Left lobe of liver (tissue), 2 donors: ENCODE measurements at regions not wholly inside any gene's neighbourhood (a gene's known extent, or its start where the extent isn't known, plus 50 kb on each side); places are given as distances from the start of the nearest gene placed in this dataset.
"Not testable (repeated sequence)": the region's sequence is repeated elsewhere in the genome, so short reads cannot be mapped to it uniquely, and the experiment has no call there.

Experiments used
- ATAC-seq: fragments of 200-7000 bp; cut with Tn5 transposase; one replicate; pipeline ENCODE4 v1.9.1; 2020; ENCODE audit warnings: mild to moderate bottlenecking, moderate library complexity
- DNase-seq: peaks from one replicate; pipeline ENCODE4 v3.0.0-alpha.2; 2020; ENCODE audit warnings: low spot score
- donor health status: DM: no; HTN: no; CAD: no; lungs with moderate emphysema.
- donor health status: DM: no; HTN: yes; CAD: no.

DNA sequence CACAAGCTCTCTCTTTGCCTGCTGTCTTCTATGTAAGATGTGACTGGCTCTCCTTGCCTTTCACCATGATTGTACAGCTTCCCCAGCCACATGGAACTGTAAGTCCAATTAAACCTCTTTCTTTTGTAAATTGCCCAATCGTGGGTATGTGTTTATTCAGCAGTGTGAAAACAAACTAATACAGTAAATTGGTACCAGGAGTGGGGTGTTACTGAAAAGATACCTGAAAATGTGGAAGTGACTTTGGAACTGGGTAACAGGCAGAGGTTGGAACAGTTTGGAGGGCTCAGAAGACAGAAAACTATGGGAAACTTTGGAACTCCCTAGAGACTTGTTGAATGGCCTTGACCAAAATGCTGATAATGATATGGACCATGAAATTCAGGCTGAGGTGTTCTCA, 214.3 kb upstream of the FSCB start:
- not testable (repeated sequence) for ATAC-seq, DNase-seq

- ATAC-seq = no peak
These were observed 213.6 kb upstream of the FSCB start for GRCh38 chr14:44720707-44721106.

GRCh38 chr14:44712024-44712815, 205.1 kb upstream of the FSCB start:
- DNase-seq (no peak), ATAC-seq (no peak)

More at GRCh38 chr14:44720707-44721106, 213.6 kb upstream of the FSCB start:
- no peak for DNase-seq

- DNase-seq = no peak
- ATAC-seq = no peak
These were observed 194.6 kb upstream of the FSCB start for GRCh38 chr14:44701563-44702263.

DNA sequence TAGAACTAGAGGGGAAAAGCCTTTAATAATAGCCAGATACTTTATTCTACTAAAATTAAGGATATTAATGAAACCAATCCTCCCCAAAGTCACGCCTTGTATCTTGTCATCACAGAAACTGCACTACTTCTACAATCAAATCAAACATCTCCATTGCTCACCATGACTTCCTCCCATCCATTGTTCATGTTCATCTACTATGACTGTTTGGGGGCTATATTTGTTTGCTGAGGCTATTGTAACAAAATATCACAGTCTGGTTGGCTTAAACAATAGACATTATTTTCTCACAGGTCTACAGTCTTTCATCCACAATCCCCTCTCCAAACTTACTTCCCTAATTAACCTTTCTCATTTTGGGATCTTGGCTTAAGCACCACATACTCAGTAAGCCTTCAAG, 193.6 kb upstream of the FSCB start:
- no peak for DNase-seq

GRCh38 chr14:44700184-44700583, 193.1 kb upstream of the FSCB start:
- DNase-seq = no peak
- ATAC-seq = no peak

More for the DNA sequence above, 193.6 kb upstream of the FSCB start:
- no peak for ATAC-seq

- no peak for ATAC-seq
These were observed 192.3 kb upstream of the FSCB start for GRCh38 chr14:44699391-44699790.

DNA sequence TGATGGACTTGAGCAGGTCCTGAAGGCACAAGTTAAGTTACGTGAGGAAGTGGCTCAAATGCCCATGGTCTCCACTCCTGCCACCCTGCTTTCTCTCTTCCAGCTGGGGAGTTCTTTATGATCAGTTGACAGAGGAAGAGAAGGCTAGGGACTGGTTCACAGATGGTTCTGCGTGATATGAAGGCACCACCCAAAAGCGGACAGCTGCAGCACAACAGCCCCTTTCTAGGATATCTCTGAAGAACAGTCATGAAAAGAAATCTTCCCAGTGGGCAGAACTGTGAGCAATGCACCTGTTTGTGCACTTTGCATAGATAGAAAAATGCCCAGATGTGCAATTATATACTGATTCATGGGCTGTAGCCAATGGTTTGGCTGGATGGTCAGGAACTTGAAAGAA, 162.4 kb upstream of the FSCB start:
- DNase-seq (no peak), ATAC-seq (no peak)

More at GRCh38 chr14:44699391-44699790, 192.3 kb upstream of the FSCB start:
- DNase-seq = no peak

DNA sequence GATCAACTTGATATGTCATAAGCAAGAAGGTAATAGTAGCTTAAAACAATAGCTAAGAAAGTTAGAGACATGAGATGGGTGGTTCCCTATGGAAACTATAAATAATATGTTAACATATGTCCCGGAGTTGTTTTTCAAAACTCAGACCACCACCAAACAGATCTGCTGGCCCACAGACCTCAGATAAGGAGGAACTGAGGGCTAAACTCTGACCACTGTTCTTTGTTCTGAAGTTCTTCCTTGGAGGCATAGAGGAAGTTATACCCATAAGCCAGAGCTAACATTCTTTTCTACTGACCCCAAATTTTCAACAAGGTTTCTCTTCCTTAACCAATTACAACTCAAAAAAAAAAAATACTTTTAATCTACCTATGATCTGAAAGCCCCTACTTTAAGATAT, 156.1 kb upstream of the FSCB start:
- DNase-seq (no peak), ATAC-seq (no peak)

- peak; percentile 77 for ATAC-seq
These were observed 155.3 kb upstream of the FSCB start for GRCh38 chr14:44662250-44662891.

GRCh38 chr14:44658389-44658696, 151.3 kb upstream of the FSCB start:
- no peak for DNase-seq
- ATAC-seq = peak; percentile 65

More at GRCh38 chr14:44662250-44662891, 155.3 kb upstream of the FSCB start:
- no peak for DNase-seq

GRCh38 chr14:44657696-44658388, 150.8 kb upstream of the FSCB start:
- ATAC-seq (peak; percentile 78), DNase-seq (no peak)

DNA sequence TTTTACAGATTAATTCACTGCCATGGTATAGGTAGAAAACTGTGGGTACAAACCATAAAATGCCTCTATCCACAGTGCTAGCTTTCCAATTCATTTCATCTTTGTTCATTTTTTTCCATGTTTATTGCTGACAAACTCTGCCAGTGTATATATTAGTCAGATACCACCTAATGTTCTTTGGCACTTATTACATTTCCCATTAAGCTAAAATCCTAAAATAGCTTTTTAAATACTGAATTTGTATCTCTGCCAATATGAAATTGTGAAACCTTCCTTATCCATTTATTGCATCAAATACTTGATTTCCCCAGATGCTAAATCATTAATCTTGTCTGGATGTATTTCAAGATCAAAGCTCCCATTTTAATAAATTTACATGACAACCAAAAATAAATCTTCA, 150.1 kb upstream of the FSCB start:
- ATAC-seq = no peak
- no peak for DNase-seq

- no peak for ATAC-seq
- no peak for DNase-seq
These were observed 147.5 kb upstream of the FSCB start for GRCh38 chr14:44654591-44654990.

DNA sequence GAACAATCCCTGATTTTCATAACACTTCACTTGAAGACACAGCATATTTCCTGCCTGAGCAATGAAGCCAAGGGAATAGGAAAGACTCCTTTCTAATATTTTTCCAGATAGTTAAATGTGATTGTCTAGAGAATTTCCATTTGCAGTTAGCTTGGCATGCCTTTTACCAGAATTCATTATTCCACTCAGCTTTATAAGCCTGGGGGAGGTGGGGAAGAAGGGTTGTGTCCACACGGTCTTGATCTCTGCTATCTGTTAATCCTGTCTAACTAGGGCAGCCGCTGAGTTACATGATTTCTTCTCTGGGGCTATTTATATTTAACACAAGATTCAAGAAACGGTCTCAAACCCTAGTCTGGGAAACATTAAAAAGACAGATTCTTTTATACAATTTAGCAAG, 146.6 kb upstream of the FSCB start:
- no peak for ATAC-seq
- DNase-seq = no peak

GRCh38 chr14:44652640-44653039, 145.6 kb upstream of the FSCB start:
- no peak for DNase-seq
- no peak for ATAC-seq

DNA sequence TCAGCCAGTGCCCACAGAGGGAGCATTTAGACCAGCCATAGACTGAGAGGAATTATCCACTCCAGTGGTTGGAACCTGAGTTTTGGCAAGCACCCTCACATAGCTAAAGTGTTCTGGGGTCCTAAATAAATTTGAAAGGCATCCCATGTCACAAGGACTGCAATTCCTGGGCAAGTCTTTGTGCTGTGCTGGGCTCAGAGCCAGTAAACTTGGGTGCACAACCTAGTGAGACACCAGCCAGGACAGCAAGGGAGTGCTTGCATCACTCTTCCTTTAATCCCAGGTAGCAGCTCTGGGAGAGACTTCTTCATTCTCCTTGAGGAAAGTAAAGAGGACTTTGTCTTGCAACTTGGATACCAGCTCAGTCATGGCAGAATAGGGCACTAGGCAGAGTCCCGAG, 142.0 kb upstream of the FSCB start:
- no peak for ATAC-seq
- no peak for DNase-seq

- ATAC-seq = no peak
- no peak for DNase-seq
These were observed 133.3 kb upstream of the FSCB start for GRCh38 chr14:44640416-44640815.

GRCh38 chr14:44639781-44640385, 132.8 kb upstream of the FSCB start:
- DNase-seq (no peak), ATAC-seq (no peak)

GRCh38 chr14:44634692-44635091, 127.6 kb upstream of the FSCB start:
- ATAC-seq = no peak
- DNase-seq = no peak

- no peak for DNase-seq
- no peak for ATAC-seq
These were observed 119.3 kb upstream of the FSCB start for GRCh38 chr14:44626423-44626822.
